HEK293 (cell line): ENCODE measurements at regions not wholly inside any gene's neighbourhood (a gene's known extent, or its start where the extent isn't known, plus 50 kb on each side); places are given as distances from the start of the nearest gene placed in this dataset.

ENCODE experiments used
- ZBTB21 ChIP-seq: fragments of 450-650 bp; formaldehyde crosslinking; IDR thresholded peaks from 2 replicates; pipeline ENCODE4 v1.5.1; 2017; ENCODE audit warnings: missing biosample characterization, missing genetic modification characterization
- ZNF175 ChIP-seq: fragments of 450-650 bp; formaldehyde crosslinking; IDR thresholded peaks from 2 replicates; pipeline ENCODE4 v1.5.1; 2016; ENCODE audit warnings: missing biosample characterization, missing genetic modification characterization
- ZNF677 ChIP-seq: fragments of 450-650 bp; IDR thresholded peaks from 2 replicates; pipeline ENCODE4 v1.5.0; 2018; ENCODE audit warnings: missing biosample characterization, mild to moderate bottlenecking, missing genetic modification characterization, moderate library complexity
- TF ChIP-seq, protein P1 (sequence below): fragments of 450-650 bp; formaldehyde crosslinking; IDR thresholded peaks from 2 replicates; pipeline ENCODE4 v1.5.1; 2016; ENCODE audit warnings: missing biosample characterization, missing genetic modification characterization
- TF ChIP-seq, protein P2 (sequence below): fragments of 450-650 bp; formaldehyde crosslinking; IDR thresholded peaks from 2 replicates; pipeline ENCODE4 v1.5.1; 2016; ENCODE audit warnings: missing biosample characterization, missing genetic modification characterization

GRCh38 chr2:215210082-215210481 lies 71.7 kb upstream of the ABCA12 start:
- TF ChIP-seq, protein P1, sequence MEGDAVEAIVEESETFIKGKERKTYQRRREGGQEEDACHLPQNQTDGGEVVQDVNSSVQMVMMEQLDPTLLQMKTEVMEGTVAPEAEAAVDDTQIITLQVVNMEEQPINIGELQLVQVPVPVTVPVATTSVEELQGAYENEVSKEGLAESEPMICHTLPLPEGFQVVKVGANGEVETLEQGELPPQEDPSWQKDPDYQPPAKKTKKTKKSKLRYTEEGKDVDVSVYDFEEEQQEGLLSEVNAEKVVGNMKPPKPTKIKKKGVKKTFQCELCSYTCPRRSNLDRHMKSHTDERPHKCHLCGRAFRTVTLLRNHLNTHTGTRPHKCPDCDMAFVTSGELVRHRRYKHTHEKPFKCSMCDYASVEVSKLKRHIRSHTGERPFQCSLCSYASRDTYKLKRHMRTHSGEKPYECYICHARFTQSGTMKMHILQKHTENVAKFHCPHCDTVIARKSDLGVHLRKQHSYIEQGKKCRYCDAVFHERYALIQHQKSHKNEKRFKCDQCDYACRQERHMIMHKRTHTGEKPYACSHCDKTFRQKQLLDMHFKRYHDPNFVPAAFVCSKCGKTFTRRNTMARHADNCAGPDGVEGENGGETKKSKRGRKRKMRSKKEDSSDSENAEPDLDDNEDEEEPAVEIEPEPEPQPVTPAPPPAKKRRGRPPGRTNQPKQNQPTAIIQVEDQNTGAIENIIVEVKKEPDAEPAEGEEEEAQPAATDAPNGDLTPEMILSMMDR: no peak
- TF ChIP-seq, protein P2, sequence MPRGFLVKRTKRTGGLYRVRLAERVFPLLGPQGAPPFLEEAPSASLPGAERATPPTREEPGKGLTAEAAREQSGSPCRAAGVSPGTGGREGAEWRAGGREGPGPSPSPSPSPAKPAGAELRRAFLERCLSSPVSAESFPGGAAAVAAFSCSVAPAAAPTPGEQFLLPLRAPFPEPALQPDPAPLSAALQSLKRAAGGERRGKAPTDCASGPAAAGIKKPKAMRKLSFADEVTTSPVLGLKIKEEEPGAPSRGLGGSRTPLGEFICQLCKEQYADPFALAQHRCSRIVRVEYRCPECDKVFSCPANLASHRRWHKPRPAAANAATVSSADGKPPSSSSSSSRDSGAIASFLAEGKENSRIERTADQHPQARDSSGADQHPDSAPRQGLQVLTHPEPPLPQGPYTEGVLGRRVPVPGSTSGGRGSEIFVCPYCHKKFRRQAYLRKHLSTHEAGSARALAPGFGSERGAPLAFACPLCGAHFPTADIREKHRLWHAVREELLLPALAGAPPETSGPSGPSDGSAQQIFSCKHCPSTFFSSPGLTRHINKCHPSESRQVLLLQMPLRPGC (tag by site-specific recombination): no peak
- no peak for TF ChIP-seq ZBTB21
- TF ChIP-seq ZNF677: no peak
- TF ChIP-seq ZNF175: no peak
